ENCODE measurements at regions not wholly inside any gene's neighbourhood (a gene's known extent, or its start where the extent isn't known, plus 50 kb on each side); places are given as distances from the start of the nearest gene placed in this dataset.

- H3K27me3 ChIP-seq, result no peaks in the 10 kb centered on the region
- 38% methylated on average over 2 of the region's 5 CpGs for WGBS (ENCODE audit: insufficient coverage, low coverage, low lambda C conversion rate, missing lambda C conversion rate)
- no peaks in the 10 kb centered on the region for H3K36me3 ChIP-seq
- no peak for ATAC-seq
- H3K4me3 ChIP-seq, result no peak overlapping the region
- no peak for DNase-seq
- H3K27ac ChIP-seq, result no peak overlapping the region
- intact Hi-C loops (cut with DNase I), result loop anchor here in 1 of 2 donors (10.0 kb wide), 1 partner anchor 329 kb away; the partner anchor contains the start of gene CYP26B1
- H3K9me3 ChIP-seq, result no peaks in the 10 kb centered on the region
- TF ChIP-seq, protein P1, sequence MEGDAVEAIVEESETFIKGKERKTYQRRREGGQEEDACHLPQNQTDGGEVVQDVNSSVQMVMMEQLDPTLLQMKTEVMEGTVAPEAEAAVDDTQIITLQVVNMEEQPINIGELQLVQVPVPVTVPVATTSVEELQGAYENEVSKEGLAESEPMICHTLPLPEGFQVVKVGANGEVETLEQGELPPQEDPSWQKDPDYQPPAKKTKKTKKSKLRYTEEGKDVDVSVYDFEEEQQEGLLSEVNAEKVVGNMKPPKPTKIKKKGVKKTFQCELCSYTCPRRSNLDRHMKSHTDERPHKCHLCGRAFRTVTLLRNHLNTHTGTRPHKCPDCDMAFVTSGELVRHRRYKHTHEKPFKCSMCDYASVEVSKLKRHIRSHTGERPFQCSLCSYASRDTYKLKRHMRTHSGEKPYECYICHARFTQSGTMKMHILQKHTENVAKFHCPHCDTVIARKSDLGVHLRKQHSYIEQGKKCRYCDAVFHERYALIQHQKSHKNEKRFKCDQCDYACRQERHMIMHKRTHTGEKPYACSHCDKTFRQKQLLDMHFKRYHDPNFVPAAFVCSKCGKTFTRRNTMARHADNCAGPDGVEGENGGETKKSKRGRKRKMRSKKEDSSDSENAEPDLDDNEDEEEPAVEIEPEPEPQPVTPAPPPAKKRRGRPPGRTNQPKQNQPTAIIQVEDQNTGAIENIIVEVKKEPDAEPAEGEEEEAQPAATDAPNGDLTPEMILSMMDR (IDR thresholded peaks at IDR 0.05), result no peak
- TF ChIP-seq POLR2A (IDR thresholded peaks at IDR 0.05), result no peak
- no peaks in the 10 kb centered on the region for H3K4me1 ChIP-seq
Observed at GRCh38 chr2:71815701-71816474, 331.8 kb downstream of the CYP26B1 start.

- Histone ChIP-seq H3K27ac (no peak overlapping the region), H3K27me3 (no peaks in the 10 kb centered on the region), H3K9me3 (no peaks in the 10 kb centered on the region), H3K4me3 (no peak overlapping the region), H3K36me3 (no peaks in the 10 kb centered on the region), H3K4me1 (no peaks in the 10 kb centered on the region)
- TF ChIP-seq POLR2A (IDR thresholded peaks at IDR 0.05), result no peak
- TF ChIP-seq, protein P1 (IDR thresholded peaks at IDR 0.05), result no peak
- intact Hi-C loops (cut with DNase I), result loop anchor here in 1 of 2 donors (10.0 kb wide), 1 partner anchor 330 kb away; the partner anchor contains the start of gene CYP26B1
- 50% methylated on average over 1 of the region's 2 CpGs for WGBS (ENCODE audit: insufficient coverage, low coverage, low lambda C conversion rate, missing lambda C conversion rate)
- no peak for ATAC-seq
- no peak for DNase-seq
Observed at GRCh38 chr2:71814885-71815284, 332.8 kb downstream of the CYP26B1 start.

- no peak for DNase-seq
- TF ChIP-seq, protein P1 (IDR thresholded peaks at IDR 0.05), result no peak
- intact Hi-C loops (cut with DNase I), result loop anchor here in 1 of 2 donors (10.0 kb wide), 1 partner anchor 331 kb away; the partner anchor contains the start of gene CYP26B1
- ATAC-seq, result no peak
- no peak overlapping the region for H3K4me3 ChIP-seq
- no peaks in the 10 kb centered on the region for H3K4me1 ChIP-seq
- no peaks in the 10 kb centered on the region for H3K9me3 ChIP-seq
- WGBS (ENCODE audit: insufficient coverage, low coverage, low lambda C conversion rate, missing lambda C conversion rate), result 80% methylated on average over 4 of the region's 4 CpGs
- no peak overlapping the region for H3K27ac ChIP-seq
- no peaks in the 10 kb centered on the region for H3K27me3 ChIP-seq
- no peaks in the 10 kb centered on the region for H3K36me3 ChIP-seq
Observed at GRCh38 chr2:71813807-71814470, 333.7 kb downstream of the CYP26B1 start.

- no peaks in the 10 kb centered on the region for H3K4me1 ChIP-seq
- ATAC-seq, result no peak
- no peak overlapping the region for H3K27ac ChIP-seq
- H3K36me3 ChIP-seq, result no peaks in the 10 kb centered on the region
- intact Hi-C loops (cut with DNase I), result loop anchor here in 1 of 2 donors (10.0 kb wide), 1 partner anchor 331 kb away; the partner anchor contains the start of gene CYP26B1
- DNase-seq, result peak in 1 of 3 donors; percentile 23
- H3K9me3 ChIP-seq, result no peaks in the 10 kb centered on the region
- WGBS (ENCODE audit: insufficient coverage, low coverage, low lambda C conversion rate, missing lambda C conversion rate), result 60% methylated on average over 2 of the region's 4 CpGs
- H3K4me3 ChIP-seq, result no peak overlapping the region
- TF ChIP-seq POLR2A (IDR thresholded peaks at IDR 0.05), result no peak
- TF ChIP-seq, protein P1 (IDR thresholded peaks at IDR 0.05), result no peak
- no peaks in the 10 kb centered on the region for H3K27me3 ChIP-seq
Observed at GRCh38 chr2:71813315-71813714, 334.3 kb downstream of the CYP26B1 start.
